Mammary epithelial cell (primary cell): ENCODE measurements at regions not wholly inside any gene's neighbourhood (a gene's known extent, or its start where the extent isn't known, plus 50 kb on each side); places are given as distances from the start of the nearest gene placed in this dataset.

ENCODE experiments used
- EZH2 ChIP-seq: IDR thresholded peaks from 2 replicates; pipeline ENCODE4 v1.6.1; 2012; ENCODE audit warnings: low read length, inconsistent platforms, borderline replicate concordance
- TF ChIP-seq, protein P1 (sequence below), 2 donors: IDR thresholded peaks in 1 of 2; conservative IDR thresholded peaks in 1 of 2; 2 replicates each; pipeline ENCODE4 v1.5.1; 2011 to 2012; ENCODE audit warnings: inconsistent platforms in 2 of 2, low read length in 2 of 2, mild to moderate bottlenecking in 2 of 2, control low read depth in 1 of 2, low read depth in 1 of 2; ENCODE audit not compliant: insufficient read depth in 1 of 2; ENCODE audit errors: extremely low read depth in 1 of 2

DNA sequence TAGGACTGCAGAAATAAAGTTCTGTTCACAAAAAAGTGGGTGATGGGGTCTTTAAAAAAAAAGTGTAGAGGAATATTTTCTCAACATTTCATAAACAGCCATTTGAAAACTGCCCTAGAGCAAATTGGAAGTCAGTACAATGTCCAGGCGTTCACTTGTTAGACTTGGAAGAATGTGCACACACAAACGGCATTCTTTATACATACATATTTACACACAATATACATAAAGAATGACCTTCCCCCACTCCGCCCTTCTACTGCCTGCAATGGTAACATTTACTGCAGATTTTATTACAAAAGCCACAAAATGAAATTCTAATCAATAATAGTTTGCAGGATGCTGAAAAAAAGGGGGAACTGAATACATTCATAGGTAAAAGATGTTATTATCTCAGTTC, 103.4 kb upstream of the TOX3 start:
- TF ChIP-seq, protein P1, sequence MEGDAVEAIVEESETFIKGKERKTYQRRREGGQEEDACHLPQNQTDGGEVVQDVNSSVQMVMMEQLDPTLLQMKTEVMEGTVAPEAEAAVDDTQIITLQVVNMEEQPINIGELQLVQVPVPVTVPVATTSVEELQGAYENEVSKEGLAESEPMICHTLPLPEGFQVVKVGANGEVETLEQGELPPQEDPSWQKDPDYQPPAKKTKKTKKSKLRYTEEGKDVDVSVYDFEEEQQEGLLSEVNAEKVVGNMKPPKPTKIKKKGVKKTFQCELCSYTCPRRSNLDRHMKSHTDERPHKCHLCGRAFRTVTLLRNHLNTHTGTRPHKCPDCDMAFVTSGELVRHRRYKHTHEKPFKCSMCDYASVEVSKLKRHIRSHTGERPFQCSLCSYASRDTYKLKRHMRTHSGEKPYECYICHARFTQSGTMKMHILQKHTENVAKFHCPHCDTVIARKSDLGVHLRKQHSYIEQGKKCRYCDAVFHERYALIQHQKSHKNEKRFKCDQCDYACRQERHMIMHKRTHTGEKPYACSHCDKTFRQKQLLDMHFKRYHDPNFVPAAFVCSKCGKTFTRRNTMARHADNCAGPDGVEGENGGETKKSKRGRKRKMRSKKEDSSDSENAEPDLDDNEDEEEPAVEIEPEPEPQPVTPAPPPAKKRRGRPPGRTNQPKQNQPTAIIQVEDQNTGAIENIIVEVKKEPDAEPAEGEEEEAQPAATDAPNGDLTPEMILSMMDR (conservative IDR thresholded peaks at IDR 0.05 in 1 of 2, IDR thresholded peaks at IDR 0.05 in 1 of 2; ENCODE audit: extremely low read depth in 1 of 2, insufficient read depth in 1 of 2, low read depth in 1 of 2, low read length in 2 of 2), result no peak
- no peak for TF ChIP-seq EZH2
